ENCODE measurements at regions not wholly inside any gene's neighbourhood (a gene's known extent, or its start where the extent isn't known, plus 50 kb on each side); places are given as distances from the start of the nearest gene placed in this dataset.
"Not testable (repeated sequence)": the region's sequence is repeated elsewhere in the genome, so short reads cannot be mapped to it uniquely, and the experiment has no call there.

GRCh38 chr12:125856896-125857295 is 791.7 kb downstream of the AACS start:
- H3K4me2 ChIP-seq (ENCODE audit: low read depth, low read length, poor library complexity, severe bottlenecking): no peak overlapping the region
- H3K9me2 ChIP-seq (replicated peaks; ENCODE audit: insufficient read depth, low read length): no peaks in the 10 kb centered on the region
- no peaks in the 10 kb centered on the region for H4K20me1 ChIP-seq (ENCODE audit: low read depth, low read length)
- H3K27ac ChIP-seq (ENCODE audit: low read depth, low read length): no peak overlapping the region
- H3K79me2 ChIP-seq (ENCODE audit: insufficient read depth, low read length): no peaks in the 10 kb centered on the region
- H2AFZ ChIP-seq (ENCODE audit: low read depth, low read length, severe bottlenecking): no peak overlapping the region
- H3K9me3 ChIP-seq (ENCODE audit: insufficient read depth, low read length): no peaks in the 10 kb centered on the region
- H3K36me3 ChIP-seq (ENCODE audit: low read length): no peaks in the 10 kb centered on the region
- H3K4me3 ChIP-seq (ENCODE audit: insufficient read depth, low read length, poor library complexity, severe bottlenecking): no peak overlapping the region
- TF ChIP-seq EZH2phosphoT487 (conservative IDR thresholded peaks at IDR 0.05; ENCODE audit: low read length) (no peak), CTCF (IDR thresholded peaks at IDR 0.05; ENCODE audit: insufficient read depth, low read length, poor library complexity, severe bottlenecking) (no peak)
- H3K9ac ChIP-seq (ENCODE audit: low read length): no peak overlapping the region
- H3K27me3 ChIP-seq (ENCODE audit: low read length): no peaks in the 10 kb centered on the region; the same call in 1 of the 2 replicates
- no peaks in the 10 kb centered on the region for H3F3A ChIP-seq (ENCODE audit: insufficient read depth)

GRCh38 chr12:125860672-125861288 is 795.5 kb downstream of the AACS start:
- Histone ChIP-seq H3F3A (ENCODE audit: insufficient read depth) (no peaks in the 10 kb centered on the region), H3K27ac (ENCODE audit: low read depth, low read length) (no peak overlapping the region), H3K9me3 (ENCODE audit: insufficient read depth, low read length) (no peaks in the 10 kb centered on the region), H4K20me1 (ENCODE audit: low read depth, low read length) (no peaks in the 10 kb centered on the region), H3K27me3 (ENCODE audit: low read length) (no peaks in the 10 kb centered on the region; the same call in 1 of the 2 replicates), H3K4me2 (ENCODE audit: low read depth, low read length, poor library complexity, severe bottlenecking) (no peak overlapping the region), H3K79me2 (ENCODE audit: insufficient read depth, low read length) (no peaks in the 10 kb centered on the region), H3K36me3 (ENCODE audit: low read length) (no peaks in the 10 kb centered on the region), H3K4me3 (ENCODE audit: insufficient read depth, low read length, poor library complexity, severe bottlenecking) (no peak overlapping the region), H2AFZ (ENCODE audit: low read depth, low read length, severe bottlenecking) (no peak overlapping the region), H3K9ac (ENCODE audit: low read length) (no peak overlapping the region), H3K9me2 (replicated peaks; ENCODE audit: insufficient read depth, low read length) (no peaks in the 10 kb centered on the region)
- TF ChIP-seq CTCF (IDR thresholded peaks at IDR 0.05; ENCODE audit: insufficient read depth, low read length, poor library complexity, severe bottlenecking) (no peak), EZH2phosphoT487 (conservative IDR thresholded peaks at IDR 0.05; ENCODE audit: low read length) (no peak)

- Histone ChIP-seq H3F3A (ENCODE audit: insufficient read depth) (no peaks in the 10 kb centered on the region), H4K20me1 (ENCODE audit: low read depth, low read length) (no peaks in the 10 kb centered on the region), H3K36me3 (ENCODE audit: low read length) (no peaks in the 10 kb centered on the region)
These were observed 796.4 kb downstream of the AACS start for GRCh38 chr12:125861299-125862281.

GRCh38 chr12:125865236-125865635 is 800.0 kb downstream of the AACS start:
- not testable (repeated sequence) for H3K4me2 ChIP-seq (ENCODE audit: low read depth, low read length, poor library complexity, severe bottlenecking); H3K36me3 ChIP-seq (ENCODE audit: low read length); H3K27ac ChIP-seq (ENCODE audit: low read depth, low read length); H3K9me3 ChIP-seq (ENCODE audit: insufficient read depth, low read length); H3K27me3 ChIP-seq (ENCODE audit: low read length); H3K4me3 ChIP-seq (ENCODE audit: insufficient read depth, low read length, poor library complexity, severe bottlenecking); H3K79me2 ChIP-seq (ENCODE audit: insufficient read depth, low read length); H3F3A ChIP-seq (ENCODE audit: insufficient read depth); H4K20me1 ChIP-seq (ENCODE audit: low read depth, low read length); H3K9ac ChIP-seq (ENCODE audit: low read length); H3K9me2 ChIP-seq (replicated peaks; ENCODE audit: insufficient read depth, low read length); H2AFZ ChIP-seq (ENCODE audit: low read depth, low read length, severe bottlenecking)

More at GRCh38 chr12:125861299-125862281, 796.4 kb downstream of the AACS start:
- H3K4me2 ChIP-seq (ENCODE audit: low read depth, low read length, poor library complexity, severe bottlenecking): no peak overlapping the region
- no peaks in the 10 kb centered on the region for H3K9me3 ChIP-seq (ENCODE audit: insufficient read depth, low read length)
- H3K4me3 ChIP-seq (ENCODE audit: insufficient read depth, low read length, poor library complexity, severe bottlenecking): no peak overlapping the region
- TF ChIP-seq EZH2phosphoT487 (conservative IDR thresholded peaks at IDR 0.05; ENCODE audit: low read length) (no peak), CTCF (IDR thresholded peaks at IDR 0.05; ENCODE audit: insufficient read depth, low read length, poor library complexity, severe bottlenecking) (no peak)
- no peak overlapping the region for H3K27ac ChIP-seq (ENCODE audit: low read depth, low read length)
- H2AFZ ChIP-seq (ENCODE audit: low read depth, low read length, severe bottlenecking): no peak overlapping the region
- no peaks in the 10 kb centered on the region for H3K79me2 ChIP-seq (ENCODE audit: insufficient read depth, low read length)
- H3K9me2 ChIP-seq (replicated peaks; ENCODE audit: insufficient read depth, low read length): no peaks in the 10 kb centered on the region
- H3K9ac ChIP-seq (ENCODE audit: low read length): no peak overlapping the region
- no peaks in the 10 kb centered on the region; the same call in 1 of the 2 replicates for H3K27me3 ChIP-seq (ENCODE audit: low read length)
